Endothelial cell of umbilical vein (primary cell): ENCODE measurements at regions not wholly inside any gene's neighbourhood (a gene's known extent, or its start where the extent isn't known, plus 50 kb on each side); places are given as distances from the start of the nearest gene placed in this dataset.

ENCODE experiments used
- BruUV-seq: library from RNA; stranded (reverse); fragments of 400-500 nt; replicated peaks from 2 replicates; lab custom pipeline; 2021; lab: Mats Ljungman, UMichigan
- CTCF ChIA-PET: fragments of 300-600, 350-600 bp; sonication (Branson Sonifier 250); formaldehyde crosslinking; loops from one replicate; lab custom pipeline; 2021; ENCODE audit warnings: antibody characterized with exemption, inconsistent platforms; lab: Charles Lee
- POLR2A ChIA-PET: fragments of 300-600, 350-600 bp; sonication (Branson Sonifier 250); formaldehyde crosslinking; loops from one replicate; lab custom pipeline; 2021; ENCODE audit warnings: antibody characterized with exemption, inconsistent platforms; lab: Charles Lee
- DNase-seq: peaks from one replicate; pipeline ENCODE4 v3.0.0-alpha.2; 2011; ENCODE audit warnings: low read depth, low spot score
- FAIRE-seq: peaks from 2 replicates; lab custom pipeline; 2011; peaks lifted over from hg19 to GRCh38; lab: Jason Lieb, UNC
- H2AFZ ChIP-seq: 2 replicates; pipeline ENCODE4 v1.6.0; 2012; ENCODE audit warnings: low read depth, low read length, control low read depth, inconsistent platforms
- H3K27ac ChIP-seq: 2 replicates; pipeline ENCODE4 v1.5.1; 2011; ENCODE audit warnings: low read depth, mild to moderate bottlenecking, control low read depth, low read length, moderate library complexity; ENCODE audit not compliant: insufficient read depth
- H3K27me3 ChIP-seq, 2 experiments: 2 replicates each; pipeline versions ENCODE4 v1.6.0 to v1.6.1; 2011; ENCODE audit warnings: low read length in 2 of 2, mixed read lengths in 1 of 2; ENCODE audit not compliant: control insufficient read depth in 2 of 2, insufficient read depth in 2 of 2
- H3K36me3 ChIP-seq, 2 experiments: 2 replicates in 1 of 2; 3 replicates in 1 of 2; pipeline ENCODE4 v1.5.1; 2011; ENCODE audit warnings: low read length in 2 of 2, mild to moderate bottlenecking in 1 of 2, moderate library complexity in 1 of 2; ENCODE audit not compliant: control insufficient read depth in 2 of 2, insufficient read depth in 2 of 2; ENCODE audit errors: extremely low read depth in 1 of 2
- H3K4me1 ChIP-seq: 3 replicates; pipeline ENCODE4 v1.5.1; 2011; ENCODE audit warnings: mild to moderate bottlenecking, low read length; ENCODE audit not compliant: control insufficient read depth, insufficient read depth; ENCODE audit errors: extremely low read depth
- H3K4me2 ChIP-seq: 2 replicates; pipeline ENCODE4 v1.6.1; 2011; ENCODE audit warnings: low read length, control low read depth, mixed read lengths; ENCODE audit not compliant: insufficient read depth
- H3K4me3 ChIP-seq, 3 experiments: fragments of 200-600 bp in 1 of 3; sonication (generic), shearing (Covaris generic) in 1 of 3; replicated peaks in 1 of 3; 2 replicates each; pipeline ENCODE4 v1.5.1; 2011 to 2016; ENCODE audit warnings: control low read depth in 3 of 3, low read length in 3 of 3, mild to moderate bottlenecking in 2 of 3, inconsistent platforms in 1 of 3, low read depth in 1 of 3, moderate library complexity in 1 of 3; ENCODE audit not compliant: insufficient read depth in 1 of 3
- H3K79me2 ChIP-seq: 2 replicates; pipeline ENCODE4 v1.6.0; 2012; ENCODE audit warnings: low read length, inconsistent platforms; ENCODE audit not compliant: control insufficient read depth, insufficient read depth
- H3K9ac ChIP-seq: replicated peaks from 2 replicates; pipeline ENCODE3; 2011; ENCODE audit warnings: low read length, control low read depth; ENCODE audit not compliant: insufficient read depth; ENCODE audit errors: extremely low read depth
- H3K9me1 ChIP-seq: replicated peaks from 3 replicates; pipeline ENCODE4 v1.6.0; 2011; ENCODE audit warnings: mild to moderate bottlenecking, low read length; ENCODE audit not compliant: control insufficient read depth, insufficient read depth; ENCODE audit errors: extremely low read depth
- H3K9me3 ChIP-seq: replicated peaks from 2 replicates; pipeline ENCODE4 v1.5.1; 2012; ENCODE audit warnings: low read length, inconsistent platforms; ENCODE audit not compliant: control insufficient read depth, insufficient read depth
- H4K20me1 ChIP-seq: replicated peaks from 2 replicates; pipeline ENCODE3; 2011; ENCODE audit warnings: mild to moderate bottlenecking, low read length; ENCODE audit not compliant: control insufficient read depth, insufficient read depth; ENCODE audit errors: extremely low read depth
- CTCF ChIP-seq, 2 donors: IDR thresholded peaks; 1 replicate in 1 of 2; 2 replicates in 1 of 2; pipeline ENCODE4 v1.5.1; 2011; ENCODE audit warnings: low read length in 2 of 2, mild to moderate bottlenecking in 2 of 2, moderate library complexity in 2 of 2, control low read depth in 1 of 2, inconsistent platforms in 1 of 2, low read depth in 1 of 2; ENCODE audit not compliant: insufficient read depth in 1 of 2; ENCODE audit errors: extremely low read depth in 1 of 2
- EZH2 ChIP-seq: IDR thresholded peaks from 2 replicates; pipeline ENCODE4 v1.6.1; 2012; ENCODE audit warnings: borderline replicate concordance, low read depth, mild to moderate bottlenecking, moderate library complexity, low read length, inconsistent platforms; ENCODE audit not compliant: severe bottlenecking
- FOS ChIP-seq: IDR thresholded peaks from 2 replicates; pipeline ENCODE4 v1.6.1; 2011; ENCODE audit warnings: mild to moderate bottlenecking, low read length, moderate library complexity, borderline replicate concordance; ENCODE audit not compliant: insufficient read depth
- GATA2 ChIP-seq: IDR thresholded peaks from 2 replicates; pipeline ENCODE4 v1.7.0; 2011; ENCODE audit warnings: low read depth, mild to moderate bottlenecking, moderate library complexity, mixed read lengths, low read length; ENCODE audit not compliant: insufficient read length, insufficient read depth
- JUN ChIP-seq: IDR thresholded peaks from 2 replicates; pipeline ENCODE4 v1.6.1; 2011; ENCODE audit warnings: borderline replicate concordance, low read depth; ENCODE audit not compliant: insufficient read length, insufficient read depth
- MAX ChIP-seq: IDR thresholded peaks from 2 replicates; pipeline ENCODE4 v1.6.1; 2011; ENCODE audit not compliant: insufficient read depth, insufficient read length
- MYC ChIP-seq: IDR thresholded peaks from one replicate; pipeline ENCODE4 v1.6.1; 2011; ENCODE audit warnings: mild to moderate bottlenecking, low read depth, low read length
- POLR2A ChIP-seq: IDR thresholded peaks from 2 replicates; pipeline ENCODE4 v1.6.1; 2012; ENCODE audit warnings: low read depth, mild to moderate bottlenecking, control low read depth, low read length
- POLR2AphosphoS5 ChIP-seq: IDR thresholded peaks from 2 replicates; pipeline ENCODE4 v1.6.1; 2012; ENCODE audit warnings: low read depth, mild to moderate bottlenecking, control low read depth, low read length, moderate library complexity; ENCODE audit not compliant: insufficient read depth
- dilution Hi-C: fragments of 300-500 bp; cut with MboI; formaldehyde crosslinking; loops from one replicate; pipeline ENCODE4 v1.15.0; 2019; ENCODE audit warnings: low sequenced_read_pairs; ENCODE audit not compliant: extremely low pct_ligation_motif_present
- intact Hi-C: fragments of 100-400 bp; cut with micrococcal nuclease; formaldehyde crosslinking; loops from one replicate; pipeline ENCODE4 v1.10.0; 2022

- Histone ChIP-seq H3K36me3 (no peaks in the 10 kb centered on the region), H2AFZ (no peak overlapping the region), H3K27ac (no peak overlapping the region), H3K27me3 (no peaks in the 10 kb centered on the region), H3K4me3 (no peak overlapping the region), H3K4me1 (no peaks in the 10 kb centered on the region), H3K9ac (no peak overlapping the region), H3K79me2 (no peaks in the 10 kb centered on the region), H3K4me2 (no peak overlapping the region), H4K20me1 (no peaks in the 10 kb centered on the region), H3K9me3 (peaks cover 4% of the 10 kb centered on the region), H3K9me1 (no peaks in the 10 kb centered on the region)
- dilution Hi-C loops: no loop called here
- TF ChIP-seq POLR2A (no peak), POLR2AphosphoS5 (no peak), MYC (no peak), GATA2 (no peak)
- ChIA-PET POLR2A (no interaction called here), CTCF (no interaction called here)
- FAIRE-seq (no peak), DNase-seq (no peak)
- intact Hi-C loops: no loop called here
- no TSS peak for BruUV-seq
Measured at GRCh38 chr6:14284969-14285590, 167.5 kb downstream of the CD83 start.

- no peaks in the 10 kb centered on the region for H3K4me1 ChIP-seq
- no peak overlapping the region for H3K27ac ChIP-seq
- no peak for TF ChIP-seq GATA2
- no peak for TF ChIP-seq FOS
- TF ChIP-seq MYC: no peak
- no peak for TF ChIP-seq MAX
- no peak for TF ChIP-seq CTCF (IDR thresholded peaks at IDR 0.05; ENCODE audit: extremely low read depth in 1 of 2, insufficient read depth in 1 of 2, low read depth in 1 of 2, low read length in 2 of 2)
- no peak for TF ChIP-seq POLR2A
- TF ChIP-seq JUN: no peak
- TF ChIP-seq EZH2: no peak
- no peak for TF ChIP-seq POLR2AphosphoS5
- no peak overlapping the region for H2AFZ ChIP-seq
- H3K4me3 ChIP-seq: no peak overlapping the region
- dilution Hi-C loops: no loop called here
- no peak overlapping the region for H3K4me2 ChIP-seq
- no peaks in the 10 kb centered on the region for H3K79me2 ChIP-seq
- H3K9me3 ChIP-seq: peaks cover 2% of the 10 kb centered on the region
- H3K36me3 ChIP-seq: no peaks in the 10 kb centered on the region
- no peaks in the 10 kb centered on the region for H3K27me3 ChIP-seq
- no peaks in the 10 kb centered on the region for H4K20me1 ChIP-seq
- FAIRE-seq: no peak
- ChIA-PET CTCF (no interaction called here), POLR2A (no interaction called here)
- H3K9me1 ChIP-seq: no peaks in the 10 kb centered on the region
- DNase-seq: no peak
- BruUV-seq: no TSS peak
- intact Hi-C loops: no loop called here
- no peak overlapping the region for H3K9ac ChIP-seq
Measured at GRCh38 chr6:14286144-14286543, 168.6 kb downstream of the CD83 start.
